Fibroblast of lung (primary cell): ENCODE measurements at regions not wholly inside any gene's neighbourhood (a gene's known extent, or its start where the extent isn't known, plus 50 kb on each side); places are given as distances from the start of the nearest gene placed in this dataset.

Experiments used
- CTCF ChIP-seq, 2 donors: IDR thresholded peaks in 1 of 2; conservative IDR thresholded peaks in 1 of 2; 1 replicate in 1 of 2; 2 replicates in 1 of 2; pipeline ENCODE4 v1.5.1; 2011 to 2012; ENCODE audit warnings: low read length in 2 of 2, control low read depth in 1 of 2, inconsistent platforms in 1 of 2, low read depth in 1 of 2, mild to moderate bottlenecking in 1 of 2
- EZH2 ChIP-seq: IDR thresholded peaks from 2 replicates; pipeline ENCODE4 v1.5.1; 2012; ENCODE audit warnings: low read length, control low read depth, mild to moderate bottlenecking; ENCODE audit errors: missing control alignments

- no peak for TF ChIP-seq CTCF (conservative IDR thresholded peaks at IDR 0.05 in 1 of 2, IDR thresholded peaks at IDR 0.05 in 1 of 2; ENCODE audit: low read depth in 1 of 2, low read length in 2 of 2)
- TF ChIP-seq EZH2 = no peak
Observed at GRCh38 chr16:86384263-86384649, 126.1 kb upstream of the FOXF1 start.
